VCaP (cell line): ENCODE measurements at regions not wholly inside any gene's neighbourhood (a gene's known extent, or its start where the extent isn't known, plus 50 kb on each side); places are given as distances from the start of the nearest gene placed in this dataset.

Experiments
- H3K27ac ChIP-seq: fragments of 450-650 bp; 2 replicates; pipeline ENCODE4 v1.5.1; 2017
- TF ChIP-seq, protein P1 (sequence below): fragments of 450-650 bp; conservative IDR thresholded peaks from 2 replicates; pipeline ENCODE4 v1.5.1; 2017; ENCODE audit warnings: mild to moderate bottlenecking, moderate library complexity

DNA sequence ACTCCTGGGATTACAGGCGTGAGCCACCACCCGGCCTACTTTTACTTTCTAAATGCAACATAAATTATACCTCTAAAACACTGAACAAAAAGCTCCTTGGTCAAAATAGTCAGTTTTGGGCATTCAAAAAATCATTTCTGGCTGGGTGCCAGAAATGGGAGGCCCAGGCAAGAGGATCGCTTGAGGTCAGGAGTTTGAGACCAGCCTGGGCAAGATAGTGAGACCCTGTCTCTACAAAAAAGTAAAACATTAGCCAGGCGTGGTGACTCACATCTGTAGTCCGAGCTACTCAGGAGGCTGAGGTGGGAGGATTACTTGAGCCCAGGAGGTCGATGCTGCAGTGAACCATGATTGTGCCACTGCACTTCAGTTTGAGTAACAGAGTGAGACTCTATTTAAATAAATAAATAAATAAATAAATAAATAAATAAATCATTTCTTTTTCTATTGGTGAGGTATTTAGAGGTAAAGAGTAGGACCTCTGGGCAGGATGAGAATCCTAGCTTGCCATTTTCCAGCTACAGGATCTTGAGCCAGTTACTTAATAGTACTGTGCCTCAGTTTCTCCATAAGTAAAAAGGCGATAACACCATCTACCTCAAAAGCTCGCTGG lies 87.6 kb downstream of the SKIDA1 start:
- TF ChIP-seq, protein P1, sequence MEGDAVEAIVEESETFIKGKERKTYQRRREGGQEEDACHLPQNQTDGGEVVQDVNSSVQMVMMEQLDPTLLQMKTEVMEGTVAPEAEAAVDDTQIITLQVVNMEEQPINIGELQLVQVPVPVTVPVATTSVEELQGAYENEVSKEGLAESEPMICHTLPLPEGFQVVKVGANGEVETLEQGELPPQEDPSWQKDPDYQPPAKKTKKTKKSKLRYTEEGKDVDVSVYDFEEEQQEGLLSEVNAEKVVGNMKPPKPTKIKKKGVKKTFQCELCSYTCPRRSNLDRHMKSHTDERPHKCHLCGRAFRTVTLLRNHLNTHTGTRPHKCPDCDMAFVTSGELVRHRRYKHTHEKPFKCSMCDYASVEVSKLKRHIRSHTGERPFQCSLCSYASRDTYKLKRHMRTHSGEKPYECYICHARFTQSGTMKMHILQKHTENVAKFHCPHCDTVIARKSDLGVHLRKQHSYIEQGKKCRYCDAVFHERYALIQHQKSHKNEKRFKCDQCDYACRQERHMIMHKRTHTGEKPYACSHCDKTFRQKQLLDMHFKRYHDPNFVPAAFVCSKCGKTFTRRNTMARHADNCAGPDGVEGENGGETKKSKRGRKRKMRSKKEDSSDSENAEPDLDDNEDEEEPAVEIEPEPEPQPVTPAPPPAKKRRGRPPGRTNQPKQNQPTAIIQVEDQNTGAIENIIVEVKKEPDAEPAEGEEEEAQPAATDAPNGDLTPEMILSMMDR = no peak
- H3K27ac ChIP-seq = no peak overlapping the region

DNA sequence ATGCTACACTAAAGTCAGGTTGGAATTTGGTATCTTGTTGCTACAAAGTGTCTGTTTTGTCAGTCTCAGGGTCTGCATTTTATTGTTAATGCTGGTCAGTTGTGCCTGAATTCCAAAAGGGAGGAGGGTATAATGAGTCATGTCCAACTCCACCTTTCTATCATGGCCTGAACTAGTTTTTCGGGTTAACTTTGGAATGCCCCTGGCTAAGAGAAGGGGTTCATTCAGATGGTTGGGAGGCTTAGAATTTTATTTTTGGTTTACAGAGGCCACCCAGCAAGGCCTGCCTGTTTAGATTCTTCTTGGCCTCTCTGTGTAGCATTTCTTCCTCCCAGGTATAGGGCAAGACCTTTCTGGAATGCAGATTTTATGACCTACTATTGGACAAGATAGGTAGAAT lies 93.2 kb downstream of the SKIDA1 start:
- no peak overlapping the region for H3K27ac ChIP-seq

DNA sequence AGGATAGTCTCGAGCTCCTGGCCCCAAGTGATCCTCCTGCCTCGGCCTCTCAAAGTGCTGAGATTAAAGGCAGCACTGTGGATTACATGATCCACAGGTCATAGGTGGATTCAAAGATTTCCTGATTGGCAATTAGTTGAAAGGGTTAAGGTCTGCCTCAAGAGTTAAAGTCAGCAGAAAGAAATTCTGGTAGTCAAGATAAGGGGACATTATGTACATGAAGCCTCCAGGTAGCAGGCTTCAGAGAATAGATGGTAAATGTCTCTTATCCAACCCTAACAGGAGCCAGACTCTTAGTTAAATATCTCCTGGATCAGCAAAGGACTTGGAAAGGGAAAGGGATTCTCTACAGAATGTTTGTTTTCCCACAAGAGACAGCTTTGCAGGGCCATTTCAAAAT lies 93.7 kb downstream of the SKIDA1 start:
- TF ChIP-seq, protein P1 = no peak
- no peak overlapping the region for H3K27ac ChIP-seq

More for the DNA sequence above, 93.2 kb downstream of the SKIDA1 start:
- TF ChIP-seq, protein P1 = no peak

DNA sequence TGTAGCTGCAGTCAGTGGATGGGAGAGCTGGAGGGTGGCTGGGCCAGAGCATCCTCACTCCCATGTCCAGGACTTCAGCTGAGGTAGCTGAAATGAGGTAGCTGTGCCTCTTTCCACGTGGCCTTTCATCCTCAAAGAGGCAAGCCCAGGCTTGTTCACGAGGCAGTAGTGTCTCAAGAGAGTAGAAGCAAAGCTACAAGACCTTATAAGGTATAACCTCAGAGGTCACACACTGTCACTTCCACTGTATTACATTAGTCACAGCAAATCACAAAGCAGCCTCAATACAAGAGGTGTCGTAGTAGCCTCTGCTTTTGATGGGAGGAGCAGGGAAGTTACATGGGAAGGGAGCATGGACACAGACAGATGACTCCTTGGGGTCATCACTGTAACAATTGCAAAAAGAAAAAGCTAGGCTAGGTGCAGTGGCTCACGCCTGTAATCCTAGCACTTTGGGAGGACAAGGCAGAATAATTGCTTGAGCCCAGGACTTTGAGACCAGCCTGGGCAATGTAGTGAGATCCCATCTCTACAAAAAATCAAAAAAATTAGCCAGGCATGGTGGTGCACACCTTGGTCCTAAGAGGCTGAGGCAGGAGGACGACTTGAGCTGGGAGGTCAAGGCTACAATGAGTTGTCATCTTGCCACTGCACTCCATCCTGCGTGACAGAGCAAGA lies 97.5 kb downstream of the SKIDA1 start:
- no peak overlapping the region for H3K27ac ChIP-seq
- TF ChIP-seq, protein P1 = no peak

DNA sequence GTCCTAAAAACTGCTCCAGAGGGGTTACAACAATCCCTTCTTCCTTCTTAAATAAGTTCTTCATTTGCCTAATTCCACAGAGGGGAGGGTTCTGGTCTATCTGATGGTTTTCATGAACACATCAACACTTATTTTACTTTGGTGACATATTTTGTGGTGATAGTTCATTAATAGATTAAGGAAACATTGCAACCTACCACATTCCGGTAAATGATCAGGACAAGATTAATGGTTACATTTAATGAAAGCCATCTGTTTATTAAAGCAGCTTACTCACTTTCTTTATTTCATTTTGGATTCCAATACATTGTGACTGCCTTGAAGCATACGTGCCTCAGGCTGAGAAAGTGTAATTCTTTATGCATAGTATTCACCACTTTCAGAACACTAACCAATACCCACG lies 101.0 kb downstream of the SKIDA1 start:
- no peak overlapping the region for H3K27ac ChIP-seq
- TF ChIP-seq, protein P1 = no peak

DNA sequence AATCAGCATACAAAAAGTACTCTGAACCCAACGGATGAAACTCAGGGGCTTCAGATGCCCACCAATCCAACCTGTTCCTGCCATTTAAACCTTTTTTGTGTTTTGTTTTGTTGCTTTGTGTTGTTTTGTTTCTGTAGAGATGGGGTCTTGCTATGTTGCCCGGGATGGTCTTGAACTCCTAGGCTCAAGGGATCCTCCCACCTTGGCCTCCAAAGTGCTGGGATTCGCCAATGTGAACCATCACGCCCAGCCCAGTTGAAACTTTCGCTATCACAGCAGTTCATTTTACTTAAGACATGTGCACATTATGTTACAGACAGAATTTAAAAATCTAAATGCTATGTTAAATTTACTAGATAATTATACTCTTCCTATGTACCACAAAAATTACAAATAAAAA lies 101.6 kb downstream of the SKIDA1 start:
- H3K27ac ChIP-seq = no peak overlapping the region
- TF ChIP-seq, protein P1 = no peak

DNA sequence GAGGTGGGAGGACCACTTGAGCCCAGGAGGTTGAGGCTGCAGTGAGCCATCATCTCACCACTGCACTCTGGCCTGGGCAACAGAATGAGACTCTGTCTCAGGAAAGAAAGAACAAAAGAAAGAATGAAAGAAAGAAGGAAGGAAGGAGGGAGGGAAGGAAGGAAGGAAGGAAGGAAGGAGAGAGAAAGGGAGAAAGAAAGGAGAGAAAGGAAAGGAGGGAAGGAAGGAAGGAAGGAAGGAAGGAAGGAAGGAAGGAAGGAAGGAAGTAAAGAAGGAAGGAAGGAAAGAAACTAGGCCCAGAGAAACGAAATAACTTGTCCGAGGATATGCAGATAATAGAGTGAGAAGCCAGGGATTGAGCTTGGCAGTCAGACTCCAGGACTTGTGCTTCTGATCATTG lies 102.1 kb downstream of the SKIDA1 start:
- TF ChIP-seq, protein P1 = no peak
- H3K27ac ChIP-seq = no peak overlapping the region
